GM04503 (cell line): ENCODE measurements at regions not wholly inside any gene's neighbourhood (a gene's known extent, or its start where the extent isn't known, plus 50 kb on each side); places are given as distances from the start of the nearest gene placed in this dataset.

Source experiments
- DNase-seq: peaks from one replicate; pipeline ENCODE4 v3.0.0-alpha.2; 2012; ENCODE audit warnings: low read depth

DNA sequence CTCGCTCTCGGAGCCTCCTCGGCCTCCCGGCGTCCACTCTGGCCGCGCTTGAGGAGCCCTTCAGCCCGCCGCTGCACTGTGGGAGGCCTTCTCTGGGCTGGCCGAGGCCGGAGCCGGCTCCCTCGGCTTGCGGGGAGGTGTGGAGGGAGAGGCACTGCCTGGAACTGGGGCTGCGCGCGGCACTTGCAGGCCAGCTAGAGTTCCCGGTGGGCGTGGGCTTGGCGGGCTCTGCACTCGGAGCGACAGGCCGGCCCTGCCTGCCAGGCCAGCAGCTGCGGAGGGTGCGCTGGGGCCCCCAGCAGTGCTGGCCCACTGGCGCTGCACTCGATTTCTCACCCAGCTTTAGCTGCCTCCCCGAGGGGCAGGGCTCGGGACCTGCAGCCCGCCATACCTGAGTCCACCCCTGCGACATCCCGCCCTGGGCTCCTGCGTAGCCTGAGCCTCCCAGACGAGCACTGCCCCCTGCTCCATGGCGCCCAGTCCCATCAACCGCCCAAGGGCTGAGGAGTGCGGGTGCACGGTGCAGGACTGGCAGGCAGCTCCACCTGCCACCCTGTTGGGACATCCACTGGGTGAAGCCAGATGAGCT, 765.0 kb downstream of the IGSF11 start:
- no peak for DNase-seq

- no peak for DNase-seq
Measured at GRCh38 chr3:118272991-118273390, 761.7 kb downstream of the IGSF11 start.

DNA sequence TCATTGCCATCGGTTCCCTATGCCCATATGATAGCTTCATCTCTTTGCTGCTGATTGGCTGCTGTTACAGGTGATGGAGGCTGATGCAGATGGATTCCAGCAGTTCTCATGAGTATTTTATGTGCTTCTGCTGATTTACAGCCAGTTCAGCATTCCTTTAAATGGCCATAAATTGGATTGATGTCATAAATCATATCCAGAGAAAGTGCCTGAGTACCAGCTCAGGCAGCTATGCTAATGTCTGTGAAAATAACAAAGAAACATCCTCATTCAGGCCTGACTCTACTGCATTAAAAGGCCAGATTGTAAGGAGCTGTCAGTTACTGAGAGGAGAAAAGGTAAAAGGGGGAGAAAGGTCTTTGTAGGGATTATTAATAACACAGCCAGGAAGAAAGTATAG, 756.8 kb downstream of the IGSF11 start:
- no peak for DNase-seq

DNA sequence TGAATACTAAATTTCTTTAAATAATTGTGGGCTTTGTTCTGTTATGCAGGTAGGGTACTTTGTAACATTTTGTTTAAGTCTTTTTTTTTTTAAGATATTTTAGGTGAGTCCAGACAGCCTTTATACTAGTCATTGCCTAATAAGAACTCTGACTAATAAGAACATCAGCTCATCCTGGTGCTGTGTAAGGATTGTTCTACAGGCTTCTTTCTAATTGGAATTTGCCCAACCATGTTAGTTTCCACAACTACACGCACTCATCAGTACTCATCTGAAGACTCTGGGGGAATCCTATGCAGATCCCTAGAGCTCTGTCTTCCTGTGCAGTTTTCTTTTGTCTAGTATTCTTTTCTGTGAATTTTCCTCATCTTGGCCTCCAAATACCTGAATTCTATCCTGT, 741.8 kb downstream of the IGSF11 start:
- DNase-seq = no peak

DNA sequence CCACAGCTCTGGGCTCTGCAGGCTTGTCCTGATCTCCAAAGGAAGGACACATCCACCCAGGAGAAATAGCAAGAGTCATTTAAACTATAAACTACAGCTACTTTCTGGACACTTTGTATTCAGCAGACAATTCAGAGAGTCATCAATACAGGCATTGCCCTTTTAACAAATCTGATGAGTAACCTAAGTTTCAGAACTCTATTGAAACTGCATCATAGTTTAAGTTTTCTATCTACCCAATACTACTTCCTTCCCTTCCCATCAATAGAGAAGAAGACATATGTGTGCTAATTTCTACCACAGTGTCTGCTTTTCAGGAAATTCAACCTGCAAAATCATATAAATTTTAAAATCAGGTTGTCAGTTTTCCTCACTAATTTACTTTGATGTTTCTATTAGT, 736.5 kb downstream of the IGSF11 start:
- no peak for DNase-seq

- no peak for DNase-seq
Measured at GRCh38 chr3:118304557-118304956, 730.1 kb downstream of the IGSF11 start.

GRCh38 chr3:118332699-118333098, 701.9 kb downstream of the IGSF11 start:
- no peak for DNase-seq

DNA sequence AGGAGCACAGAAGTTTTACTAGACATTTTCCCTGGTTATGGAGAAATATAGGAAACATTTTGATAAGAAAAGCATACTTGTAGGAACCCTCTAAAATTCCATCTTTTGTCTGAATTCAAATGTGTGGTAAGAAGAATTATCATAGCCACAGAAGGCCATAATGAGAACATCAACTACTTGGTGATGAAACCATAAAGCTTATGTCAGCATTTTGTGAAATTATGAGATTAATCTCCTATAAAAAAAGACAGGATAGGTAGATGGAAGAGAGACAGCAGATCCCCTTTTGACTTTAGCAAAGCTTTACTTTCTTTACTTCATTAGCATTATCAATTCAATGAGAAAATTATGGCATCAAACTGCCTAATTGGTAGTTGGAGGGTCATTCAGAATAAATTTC, 697.0 kb downstream of the IGSF11 start:
- DNase-seq = no peak

- no peak for DNase-seq
Measured at GRCh38 chr3:118347396-118348168, 687.1 kb downstream of the IGSF11 start.

DNA sequence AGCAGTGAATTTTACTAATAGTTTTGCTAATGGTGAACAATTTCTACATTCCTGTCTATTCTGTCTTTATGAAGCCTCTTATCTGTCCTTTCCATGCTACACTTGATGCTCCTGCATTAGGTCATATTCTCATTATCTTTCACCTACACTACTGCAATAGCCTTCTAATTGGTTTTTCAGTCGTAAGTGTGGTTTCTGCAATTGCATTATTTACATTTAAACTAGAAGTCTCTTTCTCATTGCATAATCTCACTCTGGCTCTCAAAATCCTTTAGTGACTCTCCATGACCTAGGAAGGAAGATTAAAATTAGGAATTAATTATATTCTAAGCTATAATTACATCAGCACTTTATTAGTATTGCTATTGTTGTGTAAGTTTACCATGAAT, 686.5 kb downstream of the IGSF11 start:
- no peak for DNase-seq

DNA sequence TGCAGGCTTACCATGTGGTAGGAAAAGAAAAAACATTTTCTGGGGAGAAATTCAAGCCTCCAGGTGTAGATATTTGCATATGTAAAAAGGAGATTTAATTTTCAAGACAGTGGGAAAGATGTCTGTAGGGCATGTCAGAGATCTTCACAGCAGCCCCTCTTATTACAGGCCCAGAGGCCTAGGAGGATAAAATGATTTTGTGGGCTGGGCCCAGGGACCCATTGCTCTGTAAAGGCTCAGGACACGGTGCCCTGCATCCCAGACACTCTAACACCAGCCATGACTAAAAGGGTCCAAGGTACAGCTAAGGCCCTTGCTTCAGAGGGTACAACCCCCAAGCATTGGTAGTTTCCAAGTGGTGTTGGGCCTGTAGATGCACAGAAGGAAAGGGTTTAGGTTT, 680.1 kb downstream of the IGSF11 start:
- no peak for DNase-seq

DNA sequence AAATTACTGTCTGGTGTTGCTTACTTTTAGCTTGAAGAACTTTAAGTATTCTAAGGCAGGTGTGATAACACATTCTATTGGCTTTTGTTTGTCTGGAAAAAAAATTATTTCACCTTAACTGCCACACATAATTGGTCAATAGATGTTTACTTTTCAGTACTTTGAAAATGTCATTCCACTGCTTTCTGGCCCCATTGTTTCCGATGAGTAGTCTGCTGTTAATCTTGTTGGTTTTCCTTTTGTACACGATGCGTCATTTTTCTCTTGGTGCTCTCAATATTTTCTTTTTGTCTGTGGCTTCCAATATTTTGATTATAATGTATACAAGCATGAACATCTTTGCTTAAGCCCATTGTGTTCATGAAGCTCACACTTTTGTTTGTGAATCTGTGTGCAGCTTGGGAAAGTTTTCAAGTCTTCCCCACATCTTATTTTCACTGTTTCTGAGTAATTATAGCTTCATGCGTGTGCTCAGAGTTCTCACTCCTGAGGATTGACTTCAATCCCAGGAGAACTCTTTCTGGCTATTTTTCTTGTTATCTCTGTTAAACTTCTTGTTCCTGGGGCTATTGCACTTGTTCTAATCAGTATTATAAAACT, 664.7 kb downstream of the IGSF11 start:
- no peak for DNase-seq

DNA sequence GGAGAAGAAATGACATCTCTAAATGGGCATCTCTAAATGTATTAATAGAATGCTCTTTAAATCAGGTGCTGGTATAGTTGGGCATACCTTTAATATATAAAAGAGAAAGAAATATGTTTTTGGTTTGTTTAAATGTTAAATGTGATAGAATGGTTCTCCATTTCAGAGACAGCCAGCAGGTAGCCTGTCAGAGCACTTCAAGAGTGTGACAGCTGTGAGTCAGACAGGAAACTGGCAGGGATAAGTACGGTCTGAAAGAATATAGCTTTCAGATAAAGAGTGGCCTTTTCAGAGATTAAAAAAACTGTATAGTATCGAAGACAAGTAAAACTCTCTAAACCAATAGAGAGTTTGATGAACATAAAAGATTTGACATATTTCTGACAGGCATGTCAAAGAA, 654.1 kb downstream of the IGSF11 start:
- no peak for DNase-seq

DNA sequence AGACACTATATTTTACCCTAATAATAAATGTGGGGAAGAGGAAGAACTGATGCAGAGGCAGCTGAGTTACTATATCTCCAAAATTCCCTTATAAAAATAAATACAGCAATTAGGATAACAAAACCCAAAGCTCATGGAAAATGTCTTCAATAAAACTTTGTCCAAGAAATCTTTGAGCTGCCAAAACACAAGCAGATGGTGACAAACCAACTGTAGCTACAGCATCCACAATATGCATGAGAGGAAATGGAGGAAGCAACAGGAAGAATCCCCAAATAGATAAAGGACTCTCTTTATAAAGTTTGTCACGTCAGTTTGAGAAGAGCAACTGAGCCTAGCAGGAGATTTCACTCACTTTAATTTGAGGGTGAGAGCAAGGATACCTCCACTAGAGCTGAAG, 638.2 kb downstream of the IGSF11 start:
- no peak for DNase-seq

GRCh38 chr3:118400086-118400485, 634.6 kb downstream of the IGSF11 start:
- DNase-seq = no peak

DNA sequence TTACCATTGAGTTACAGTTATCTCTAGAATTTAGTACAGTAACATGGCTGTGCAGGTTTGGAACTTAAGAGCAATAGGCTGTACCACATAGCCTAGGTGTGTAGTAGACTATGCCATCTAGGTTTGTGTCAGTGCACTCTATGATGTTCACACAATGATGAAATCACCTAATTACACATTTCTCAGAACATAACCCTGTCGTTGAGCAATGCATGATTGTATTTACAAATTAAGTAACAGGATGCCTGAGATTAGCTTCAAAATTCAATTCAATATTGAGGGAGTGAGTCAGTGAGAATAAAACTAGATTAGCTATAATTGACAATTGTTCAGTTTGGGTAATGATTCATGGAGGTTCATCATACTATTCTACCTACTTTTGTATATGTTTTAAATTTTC, 633.8 kb downstream of the IGSF11 start:
- DNase-seq = no peak

DNA sequence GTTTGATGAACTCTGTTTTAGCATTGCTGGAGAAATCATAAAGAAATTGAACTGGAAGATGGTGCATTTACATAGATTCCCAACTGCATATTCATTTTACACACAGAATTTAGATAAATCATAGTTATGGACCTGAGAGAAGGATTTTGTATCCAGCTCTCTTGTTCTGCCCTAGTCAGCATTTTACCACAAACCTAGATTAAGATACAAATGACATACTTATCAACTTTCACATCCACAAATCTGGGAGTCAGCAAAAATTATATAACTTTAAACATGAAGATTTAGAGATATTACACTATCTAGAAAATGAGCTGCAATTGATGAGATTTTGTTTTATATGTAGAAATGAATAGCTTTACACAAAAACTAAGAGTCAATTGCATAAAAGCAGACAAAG, 632.8 kb downstream of the IGSF11 start:
- DNase-seq = no peak

- DNase-seq = no peak
Measured at GRCh38 chr3:118402971-118403370, 631.7 kb downstream of the IGSF11 start.

- DNase-seq = no peak
Measured at GRCh38 chr3:118406562-118406961, 628.1 kb downstream of the IGSF11 start.

DNA sequence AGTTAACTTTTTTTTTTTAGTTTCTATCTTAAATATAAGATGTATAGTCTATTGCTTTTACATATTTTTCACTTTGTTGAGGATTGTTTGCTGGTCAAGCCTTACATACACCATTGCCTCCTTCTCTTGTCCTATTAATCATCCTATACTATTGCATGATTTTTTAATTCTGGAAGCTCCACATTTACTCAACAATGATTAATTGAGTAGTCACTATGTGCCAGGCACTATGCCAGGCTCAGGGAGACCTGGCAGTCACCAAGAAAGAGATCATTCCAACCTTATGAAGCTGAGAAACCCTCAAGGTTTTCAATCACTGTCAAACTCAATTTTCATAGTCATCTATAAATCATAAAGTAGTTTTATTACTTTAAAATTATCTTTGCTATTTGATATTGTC, 626.2 kb downstream of the IGSF11 start:
- DNase-seq = no peak

DNA sequence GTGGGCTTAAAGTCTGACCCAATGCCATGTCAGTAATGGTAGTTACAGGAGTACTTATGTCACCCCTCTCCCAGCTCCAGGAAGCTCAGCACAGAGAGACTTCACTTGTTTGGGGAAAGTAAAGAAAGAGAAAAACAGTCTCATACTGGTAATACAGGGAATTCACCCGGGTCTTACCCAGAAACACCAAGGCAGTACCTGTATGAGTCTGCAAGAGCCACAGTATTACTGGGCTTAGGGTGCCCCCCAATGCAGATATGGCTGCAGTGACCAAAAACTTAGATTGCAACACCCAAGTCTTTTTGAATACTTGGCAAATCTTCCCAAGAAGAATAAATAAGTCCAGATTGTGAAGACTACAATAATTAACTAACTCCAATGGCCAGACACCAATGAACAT, 622.1 kb downstream of the IGSF11 start:
- DNase-seq = no peak

- no peak for DNase-seq
Measured at GRCh38 chr3:118425272-118425837, 609.3 kb downstream of the IGSF11 start.

- DNase-seq = no peak
Measured at GRCh38 chr3:118433825-118434224, 600.8 kb downstream of the IGSF11 start.
